Muscle of back (tissue), 3 donors: ENCODE measurements at regions not wholly inside any gene's neighbourhood (a gene's known extent, or its start where the extent isn't known, plus 50 kb on each side); places are given as distances from the start of the nearest gene placed in this dataset.
A peak's percentile ranks its signal among the peaks of the same experiment; 100 is the strongest.
"Not testable (repeated sequence)": the region's sequence is repeated elsewhere in the genome, so short reads cannot be mapped to it uniquely, and the experiment has no call there.

Source experiments
- DNase-seq, 3 donors: peaks; one replicate each; pipeline versions ENCODE4 v3.0.0 to v3.0.0-alpha.2; 2013

GRCh38 chr1:57578680-57579079 lies 154.8 kb upstream of the DAB1 start:
- no peak for DNase-seq

GRCh38 chr1:57578099-57578498 lies 154.2 kb upstream of the DAB1 start:
- no peak for DNase-seq

GRCh38 chr1:57576756-57577155 lies 152.9 kb upstream of the DAB1 start:
- no peak for DNase-seq

- DNase-seq, result no peak
Measured at GRCh38 chr1:57572016-57572415, 148.2 kb upstream of the DAB1 start.

GRCh38 chr1:57558066-57558465 lies 134.2 kb upstream of the DAB1 start:
- not testable (repeated sequence) for DNase-seq

- DNase-seq, result no peak
Measured at GRCh38 chr1:57553666-57554065, 129.8 kb upstream of the DAB1 start.

- no peak for DNase-seq
Measured at GRCh38 chr1:57551476-57551875, 127.6 kb upstream of the DAB1 start.

GRCh38 chr1:57550092-57550491 lies 126.2 kb upstream of the DAB1 start:
- peak in 1 of 3 donors; percentile 3 for DNase-seq

- no peak for DNase-seq
Measured at GRCh38 chr1:57549300-57549699, 125.4 kb upstream of the DAB1 start.

- DNase-seq, result no peak
Measured at GRCh38 chr1:57546549-57547330, 122.9 kb upstream of the DAB1 start.

- DNase-seq, result no peak
Measured at GRCh38 chr1:57544345-57544744, 120.5 kb upstream of the DAB1 start.

GRCh38 chr1:57536749-57537423 lies 113.0 kb upstream of the DAB1 start:
- DNase-seq, result no peak

- DNase-seq, result no peak
Measured at GRCh38 chr1:57532299-57532698, 108.4 kb upstream of the DAB1 start.

GRCh38 chr1:57530911-57531260 lies 107.0 kb upstream of the DAB1 start:
- DNase-seq, result not testable (repeated sequence)

- no peak for DNase-seq
Measured at GRCh38 chr1:57530206-57530910, 106.5 kb upstream of the DAB1 start.

GRCh38 chr1:57522575-57522974 lies 98.7 kb upstream of the DAB1 start:
- no peak for DNase-seq

- peak in 1 of 3 donors; percentile 4 for DNase-seq
Measured at GRCh38 chr1:57520743-57521515, 97.1 kb upstream of the DAB1 start.

- no peak for DNase-seq
Measured at GRCh38 chr1:57518496-57518895, 94.6 kb upstream of the DAB1 start.

- no peak for DNase-seq
Measured at GRCh38 chr1:57517587-57518374, 93.9 kb upstream of the DAB1 start.

GRCh38 chr1:57512386-57512785 lies 88.5 kb upstream of the DAB1 start:
- no peak for DNase-seq

GRCh38 chr1:57506941-57507340 lies 83.1 kb upstream of the DAB1 start:
- DNase-seq, result no peak
